Thyroid gland (tissue), 4 donors: ENCODE measurements at regions not wholly inside any gene's neighbourhood (a gene's known extent, or its start where the extent isn't known, plus 50 kb on each side); places are given as distances from the start of the nearest gene placed in this dataset.

ENCODE experiments used
- POLR2A ChIP-seq, 2 donors: fragments of 450-650 bp; IDR thresholded peaks; one replicate each; pipeline ENCODE4 v1.6.1; 2017; ENCODE audit warnings: antibody characterized with exemption in 2 of 2, mild to moderate bottlenecking in 2 of 2, moderate library complexity in 1 of 2
- TF ChIP-seq, protein P1 (sequence below), 6 experiments: fragments of 200-600 bp in 3 of 6; fragments of 450-650 bp in 3 of 6; sonication (generic) in 3 of 6; IDR thresholded peaks; one replicate each; pipeline ENCODE4 v1.5.1; 2016 to 2019; ENCODE audit warnings: antibody characterized with exemption in 6 of 6, mild to moderate bottlenecking in 2 of 6, inconsistent platforms in 1 of 6, moderate library complexity in 1 of 6

- TF ChIP-seq POLR2A (IDR thresholded peaks at IDR 0.05) = no peak
- TF ChIP-seq, protein P1, sequence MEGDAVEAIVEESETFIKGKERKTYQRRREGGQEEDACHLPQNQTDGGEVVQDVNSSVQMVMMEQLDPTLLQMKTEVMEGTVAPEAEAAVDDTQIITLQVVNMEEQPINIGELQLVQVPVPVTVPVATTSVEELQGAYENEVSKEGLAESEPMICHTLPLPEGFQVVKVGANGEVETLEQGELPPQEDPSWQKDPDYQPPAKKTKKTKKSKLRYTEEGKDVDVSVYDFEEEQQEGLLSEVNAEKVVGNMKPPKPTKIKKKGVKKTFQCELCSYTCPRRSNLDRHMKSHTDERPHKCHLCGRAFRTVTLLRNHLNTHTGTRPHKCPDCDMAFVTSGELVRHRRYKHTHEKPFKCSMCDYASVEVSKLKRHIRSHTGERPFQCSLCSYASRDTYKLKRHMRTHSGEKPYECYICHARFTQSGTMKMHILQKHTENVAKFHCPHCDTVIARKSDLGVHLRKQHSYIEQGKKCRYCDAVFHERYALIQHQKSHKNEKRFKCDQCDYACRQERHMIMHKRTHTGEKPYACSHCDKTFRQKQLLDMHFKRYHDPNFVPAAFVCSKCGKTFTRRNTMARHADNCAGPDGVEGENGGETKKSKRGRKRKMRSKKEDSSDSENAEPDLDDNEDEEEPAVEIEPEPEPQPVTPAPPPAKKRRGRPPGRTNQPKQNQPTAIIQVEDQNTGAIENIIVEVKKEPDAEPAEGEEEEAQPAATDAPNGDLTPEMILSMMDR (IDR thresholded peaks at IDR 0.05) = no peak
Observed at GRCh38 chr16:6629110-6629509, 703.5 kb upstream of the RBFOX1 start.
